HCT116 (cell line): ENCODE measurements at regions not wholly inside any gene's neighbourhood (a gene's known extent, or its start where the extent isn't known, plus 50 kb on each side); places are given as distances from the start of the nearest gene placed in this dataset.
"Not testable (repeated sequence)": the region's sequence is repeated elsewhere in the genome, so short reads cannot be mapped to it uniquely, and the experiment has no call there.

Experiments used
- ATAC-seq: fragments of 200-7000 bp; cut with Tn5 transposase; 2 replicates; pipeline ENCODE4 v1.9.1; 2020; ENCODE audit warnings: mild to moderate bottlenecking, moderate library complexity
- BruUV-seq: library from RNA; stranded (reverse); fragments of 400-500 nt; replicated peaks from 2 replicates; lab custom pipeline; 2021; lab: Mats Ljungman, UMichigan
- CTCF ChIA-PET: fragments of 300-600 bp; sonication (Branson Sonifier 250); formaldehyde crosslinking; loops from one replicate; lab custom pipeline; 2021; ENCODE audit warnings: antibody characterized with exemption; lab: Charles Lee
- POLR2A ChIA-PET: fragments of 300-600, 350-600 bp; sonication (Branson Sonifier 250); formaldehyde crosslinking; loops from one replicate; lab custom pipeline; 2021; ENCODE audit warnings: antibody characterized with exemption; lab: Charles Lee
- RAD21 ChIA-PET, 2 experiments: fragments of 300-600 bp; sonication (Branson Sonifier 250); formaldehyde crosslinking; loops; one replicate each; lab custom pipeline; 2023; ENCODE audit warnings: low total read pairs in 2 of 2; ENCODE audit not compliant: uncharacterized antibody in 2 of 2, unreplicated experiment in 2 of 2, low non-redundant PET in 1 of 2; lab: Charles Lee
- DNase-seq: peaks from one replicate; pipeline ENCODE4 v3.0.0-alpha.2; 2010; ENCODE audit warnings: low read depth, low spot score
- H2AFZ ChIP-seq: fragments of 200-600 bp; shearing (Covaris generic), sonication (generic); 2 replicates; pipeline ENCODE4 v1.6.1; 2017; ENCODE audit warnings: low read depth, mixed run types, mixed read lengths, antibody characterized with exemption, low read length; ENCODE audit not compliant: poor library complexity, severe bottlenecking
- H3K27ac ChIP-seq: 2 replicates; pipeline ENCODE4 v1.5.1; 2012; ENCODE audit warnings: low read depth, low read length
- H3K27me3 ChIP-seq: fragments of 200-600 bp; sonication (generic); 2 replicates; pipeline ENCODE4 v1.6.1; 2016; ENCODE audit warnings: mixed run types, low read length, mixed read lengths; ENCODE audit not compliant: insufficient read depth
- H3K36me3 ChIP-seq, 2 experiments: fragments of 200-500 bp in 1 of 2; fragments of 200-600 bp in 1 of 2; sonication (Bioruptor generic) in 1 of 2; sonication (generic) in 1 of 2; 2 replicates each; pipeline versions ENCODE4 v1.5.1 to v1.6.1; 2014 to 2016; ENCODE audit warnings: low read length in 2 of 2, inconsistent platforms in 1 of 2, mixed read lengths in 1 of 2, mixed run types in 1 of 2; ENCODE audit not compliant: insufficient read depth in 2 of 2, control insufficient read depth in 1 of 2
- H3K4me1 ChIP-seq, 2 experiments: fragments of 200-600 bp in 1 of 2; sonication (generic) in 1 of 2; 2 replicates each; pipeline versions ENCODE4 v1.5.1 to v1.6.1; 2012 to 2017; ENCODE audit warnings: low read length in 2 of 2, inconsistent platforms in 1 of 2, mild to moderate bottlenecking in 1 of 2, mixed read lengths in 1 of 2, mixed run types in 1 of 2, moderate library complexity in 1 of 2; ENCODE audit not compliant: insufficient read depth in 2 of 2, control insufficient read depth in 1 of 2
- H3K4me2 ChIP-seq: fragments of 200-600 bp; sonication (generic); 2 replicates; pipeline ENCODE4 v1.6.1; 2017; ENCODE audit warnings: mixed run types, low read length, mixed read lengths
- H3K4me3 ChIP-seq, 2 experiments: fragments of 200-600 bp in 1 of 2; sonication (generic) in 1 of 2; replicated peaks in 1 of 2; 2 replicates each; pipeline ENCODE4 v1.5.1; 2011 to 2016; ENCODE audit warnings: low read length in 2 of 2, control low read depth in 1 of 2, low read depth in 1 of 2, mild to moderate bottlenecking in 1 of 2, mixed read lengths in 1 of 2, mixed run types in 1 of 2
- H3K79me2 ChIP-seq: fragments of 200-600 bp; sonication (generic); 2 replicates; pipeline ENCODE4 v1.6.1; 2017; ENCODE audit warnings: mild to moderate bottlenecking, mixed run types, low read length, moderate library complexity, mixed read lengths; ENCODE audit not compliant: insufficient read depth
- H3K9ac ChIP-seq: fragments of 200-600 bp; sonication (generic); 2 replicates; pipeline ENCODE4 v1.6.1; 2016; ENCODE audit warnings: low read length, mixed read lengths
- H3K9me2 ChIP-seq: fragments of 200-600 bp; sonication (generic), shearing (Covaris generic); 2 replicates; pipeline ENCODE4 v1.6.1; 2017; ENCODE audit warnings: mixed run types, mild to moderate bottlenecking, moderate library complexity; ENCODE audit not compliant: insufficient read depth
- H3K9me3 ChIP-seq, 2 experiments: fragments of 200-500 bp in 1 of 2; fragments of 200-600 bp in 1 of 2; sonication (Bioruptor generic) in 1 of 2; sonication (generic) in 1 of 2; 2 replicates each; pipeline ENCODE4 v1.6.1; 2014 to 2017; ENCODE audit warnings: low read length in 2 of 2, mixed read lengths in 2 of 2, inconsistent platforms in 1 of 2, low read depth in 1 of 2, mild to moderate bottlenecking in 1 of 2, mixed run types in 1 of 2, moderate library complexity in 1 of 2; ENCODE audit not compliant: control insufficient read depth in 1 of 2, insufficient read depth in 1 of 2
- H4K20me1 ChIP-seq: fragments of 200-600 bp; sonication (generic), shearing (Covaris generic); 2 replicates; pipeline ENCODE4 v1.6.1; 2017; ENCODE audit warnings: mixed run types, mild to moderate bottlenecking, moderate library complexity; ENCODE audit not compliant: insufficient read depth
- CBX3 ChIP-seq: IDR thresholded peaks from 2 replicates; pipeline ENCODE4 v1.6.1; 2012; ENCODE audit warnings: low read depth
- CEBPB ChIP-seq: IDR thresholded peaks from 2 replicates; pipeline ENCODE4 v1.6.1; 2012; ENCODE audit warnings: low read depth
- EGR1 ChIP-seq: IDR thresholded peaks from 2 replicates; pipeline ENCODE4 v1.6.1; 2012; ENCODE audit warnings: low read depth
- EZH2phosphoT487 ChIP-seq: fragments of 200-600 bp; IDR thresholded peaks from 2 replicates; pipeline ENCODE4 v1.6.1; 2018; ENCODE audit warnings: antibody characterized with exemption, borderline replicate concordance
- FOSL1 ChIP-seq: IDR thresholded peaks from 2 replicates; pipeline ENCODE4 v1.6.1; 2012; ENCODE audit warnings: low read depth
- JUND ChIP-seq: IDR thresholded peaks from 2 replicates; pipeline ENCODE4 v1.6.1; 2012
- POLR2A ChIP-seq: IDR thresholded peaks from 2 replicates; pipeline ENCODE4 v1.7.0; 2011; ENCODE audit warnings: borderline replicate concordance; ENCODE audit not compliant: insufficient read depth, insufficient read length; ENCODE audit errors: extremely low read depth
- RAD21 ChIP-seq: IDR thresholded peaks from 2 replicates; pipeline ENCODE4 v1.6.1; 2012; ENCODE audit warnings: low read depth, mild to moderate bottlenecking
- SP1 ChIP-seq: IDR thresholded peaks from 2 replicates; pipeline ENCODE4 v1.6.1; 2012; ENCODE audit warnings: low read depth
- SRF ChIP-seq: IDR thresholded peaks from 2 replicates; pipeline ENCODE4 v1.6.1; 2012; ENCODE audit warnings: low read depth
- TCF7L2 ChIP-seq: IDR thresholded peaks from 2 replicates; pipeline ENCODE4 v1.7.0; 2011; ENCODE audit warnings: borderline replicate concordance, inconsistent platforms; ENCODE audit not compliant: insufficient read depth, insufficient read length; ENCODE audit errors: extremely low read depth
- YY1 ChIP-seq: IDR thresholded peaks from 2 replicates; pipeline ENCODE4 v1.6.1; 2011; ENCODE audit warnings: low read length, low read depth, moderate library complexity, mild to moderate bottlenecking; ENCODE audit not compliant: insufficient replicate concordance; ENCODE audit errors: extremely low read depth
- ZFX ChIP-seq: fragments of 450-650 bp; IDR thresholded peaks from 2 replicates; pipeline ENCODE4 v1.6.1; 2017
- intact Hi-C: fragments of 100-400 bp; cut with micrococcal nuclease; formaldehyde crosslinking; loops from 2 replicates; pipeline ENCODE4 v1.10.0; 2022
- TF ChIP-seq, protein P1 (sequence below): IDR thresholded peaks from 2 replicates; pipeline ENCODE4 v1.6.1; 2011; ENCODE audit warnings: mild to moderate bottlenecking, low read length, moderate library complexity; ENCODE audit not compliant: insufficient replicate concordance; ENCODE audit errors: extremely low read depth
- TF ChIP-seq, protein P2 (sequence below), 3 experiments: fragments of 200-600 bp in 1 of 3; sonication (generic) in 1 of 3; IDR thresholded peaks in 2 of 3; conservative IDR thresholded peaks in 1 of 3; 2 replicates each; pipeline ENCODE4 v1.5.1; 2012 to 2017; ENCODE audit warnings: low read depth in 2 of 3, low read length in 2 of 3, antibody characterized with exemption in 1 of 3, borderline replicate concordance in 1 of 3, control low read depth in 1 of 3, mild to moderate bottlenecking in 1 of 3, mixed read lengths in 1 of 3, mixed run types in 1 of 3, moderate library complexity in 1 of 3; ENCODE audit not compliant: insufficient read depth in 1 of 3
- TF ChIP-seq, protein P3 (sequence below): IDR thresholded peaks from 2 replicates; pipeline ENCODE4 v1.6.1; 2012
- TF ChIP-seq, protein P4 (sequence below): IDR thresholded peaks from 2 replicates; pipeline ENCODE4 v1.6.1; 2012

DNA sequence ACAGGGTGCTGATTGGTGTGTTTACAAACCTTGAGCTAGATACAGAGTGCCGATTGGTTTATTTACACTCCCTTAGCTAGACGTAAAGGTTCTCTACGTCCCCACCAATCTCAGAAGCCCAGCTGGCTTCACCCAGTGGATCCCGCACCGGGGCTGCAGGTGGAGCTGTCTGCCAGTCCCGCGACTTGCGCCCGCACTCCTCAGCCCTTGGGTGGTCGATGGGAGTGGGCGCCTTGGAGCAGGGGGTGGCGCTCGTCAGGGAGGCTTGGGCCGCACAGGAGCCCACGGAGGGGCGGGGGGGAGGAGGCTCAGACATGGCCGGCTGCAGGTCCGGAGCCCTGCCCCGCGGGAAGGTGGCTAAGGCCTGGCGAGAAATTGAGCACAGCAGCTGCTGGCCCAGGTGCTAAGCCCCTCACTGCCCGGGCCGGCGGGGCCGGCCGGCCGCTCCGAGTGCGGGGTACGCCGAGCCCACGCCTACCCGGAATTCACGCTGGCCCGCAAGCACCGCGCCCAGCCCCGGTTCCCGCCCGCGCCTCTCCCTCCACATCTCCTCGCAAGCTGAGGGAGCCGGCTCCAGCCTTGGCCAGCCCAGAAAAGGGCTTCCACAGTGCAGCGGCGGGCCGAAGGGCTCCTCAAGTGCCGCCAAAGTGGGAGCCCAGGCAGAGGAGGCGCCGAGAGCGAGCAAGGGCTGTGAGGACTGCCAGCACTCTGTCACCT lies 61.5 kb upstream of the TLR4 start:
- H3K4me2 ChIP-seq, H2AFZ ChIP-seq, H3K9me3 ChIP-seq, H3K36me3 ChIP-seq, H3K4me1 ChIP-seq, ATAC-seq, H3K9me2 ChIP-seq, H3K4me3 ChIP-seq, POLR2A ChIA-PET, DNase-seq, CTCF ChIA-PET, H3K27me3 ChIP-seq, H4K20me1 ChIP-seq, H3K27ac ChIP-seq, H3K79me2 ChIP-seq, RAD21 ChIA-PET, H3K9ac ChIP-seq, BruUV-seq: not testable (repeated sequence)
- intact Hi-C loops: loop anchor here (10.0 kb wide), 1 partner anchor 1722 kb away; the partner anchor contains the start of gene BRINP1

DNA sequence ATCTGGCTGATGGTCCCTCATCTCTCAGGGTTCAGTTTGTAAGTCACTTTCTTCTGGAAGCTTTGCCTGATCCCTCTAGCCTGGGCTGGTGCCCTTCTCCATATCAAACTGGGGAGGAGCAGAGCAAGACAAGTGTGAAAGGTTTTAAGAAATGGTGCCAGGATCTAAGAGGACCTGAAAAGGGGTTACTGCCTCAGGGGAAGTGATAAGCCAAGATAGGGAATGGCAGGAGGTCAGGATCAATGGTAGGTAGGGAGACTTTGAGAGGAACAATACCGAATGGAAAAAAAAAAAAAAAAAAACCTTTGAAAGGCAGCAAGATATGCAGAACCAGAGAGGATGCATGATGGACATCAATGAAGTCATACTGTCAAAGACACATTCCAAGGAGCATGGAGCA lies 67.5 kb upstream of the TLR4 start:
- no peak for DNase-seq
- H3K4me3 ChIP-seq: no peak overlapping the region
- CTCF ChIA-PET: no interaction called here
- TF ChIP-seq CEBPB (no peak), YY1 (no peak), EZH2phosphoT487 (no peak), EGR1 (no peak), FOSL1 (no peak), ZFX (no peak), SRF (no peak), TCF7L2 (no peak), CBX3 (no peak), RAD21 (no peak), POLR2A (no peak), JUND (no peak), SP1 (no peak)
- TF ChIP-seq, protein P1, sequence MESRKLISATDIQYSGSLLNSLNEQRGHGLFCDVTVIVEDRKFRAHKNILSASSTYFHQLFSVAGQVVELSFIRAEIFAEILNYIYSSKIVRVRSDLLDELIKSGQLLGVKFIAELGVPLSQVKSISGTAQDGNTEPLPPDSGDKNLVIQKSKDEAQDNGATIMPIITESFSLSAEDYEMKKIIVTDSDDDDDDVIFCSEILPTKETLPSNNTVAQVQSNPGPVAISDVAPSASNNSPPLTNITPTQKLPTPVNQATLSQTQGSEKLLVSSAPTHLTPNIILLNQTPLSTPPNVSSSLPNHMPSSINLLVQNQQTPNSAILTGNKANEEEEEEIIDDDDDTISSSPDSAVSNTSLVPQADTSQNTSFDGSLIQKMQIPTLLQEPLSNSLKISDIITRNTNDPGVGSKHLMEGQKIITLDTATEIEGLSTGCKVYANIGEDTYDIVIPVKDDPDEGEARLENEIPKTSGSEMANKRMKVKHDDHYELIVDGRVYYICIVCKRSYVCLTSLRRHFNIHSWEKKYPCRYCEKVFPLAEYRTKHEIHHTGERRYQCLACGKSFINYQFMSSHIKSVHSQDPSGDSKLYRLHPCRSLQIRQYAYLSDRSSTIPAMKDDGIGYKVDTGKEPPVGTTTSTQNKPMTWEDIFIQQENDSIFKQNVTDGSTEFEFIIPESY: no peak
- TF ChIP-seq, protein P2, sequence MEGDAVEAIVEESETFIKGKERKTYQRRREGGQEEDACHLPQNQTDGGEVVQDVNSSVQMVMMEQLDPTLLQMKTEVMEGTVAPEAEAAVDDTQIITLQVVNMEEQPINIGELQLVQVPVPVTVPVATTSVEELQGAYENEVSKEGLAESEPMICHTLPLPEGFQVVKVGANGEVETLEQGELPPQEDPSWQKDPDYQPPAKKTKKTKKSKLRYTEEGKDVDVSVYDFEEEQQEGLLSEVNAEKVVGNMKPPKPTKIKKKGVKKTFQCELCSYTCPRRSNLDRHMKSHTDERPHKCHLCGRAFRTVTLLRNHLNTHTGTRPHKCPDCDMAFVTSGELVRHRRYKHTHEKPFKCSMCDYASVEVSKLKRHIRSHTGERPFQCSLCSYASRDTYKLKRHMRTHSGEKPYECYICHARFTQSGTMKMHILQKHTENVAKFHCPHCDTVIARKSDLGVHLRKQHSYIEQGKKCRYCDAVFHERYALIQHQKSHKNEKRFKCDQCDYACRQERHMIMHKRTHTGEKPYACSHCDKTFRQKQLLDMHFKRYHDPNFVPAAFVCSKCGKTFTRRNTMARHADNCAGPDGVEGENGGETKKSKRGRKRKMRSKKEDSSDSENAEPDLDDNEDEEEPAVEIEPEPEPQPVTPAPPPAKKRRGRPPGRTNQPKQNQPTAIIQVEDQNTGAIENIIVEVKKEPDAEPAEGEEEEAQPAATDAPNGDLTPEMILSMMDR (IDR thresholded peaks at IDR 0.05 in 2 of 3, conservative IDR thresholded peaks at IDR 0.05 in 1 of 3; ENCODE audit: borderline replicate concordance in 1 of 3, insufficient read depth in 1 of 3, low read depth in 2 of 3, low read length in 2 of 3): no peak
- TF ChIP-seq, protein P3, sequence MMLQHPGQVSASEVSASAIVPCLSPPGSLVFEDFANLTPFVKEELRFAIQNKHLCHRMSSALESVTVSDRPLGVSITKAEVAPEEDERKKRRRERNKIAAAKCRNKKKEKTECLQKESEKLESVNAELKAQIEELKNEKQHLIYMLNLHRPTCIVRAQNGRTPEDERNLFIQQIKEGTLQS: no peak
- TF ChIP-seq, protein P4, sequence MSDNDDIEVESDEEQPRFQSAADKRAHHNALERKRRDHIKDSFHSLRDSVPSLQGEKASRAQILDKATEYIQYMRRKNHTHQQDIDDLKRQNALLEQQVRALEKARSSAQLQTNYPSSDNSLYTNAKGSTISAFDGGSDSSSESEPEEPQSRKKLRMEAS: no peak
- ATAC-seq: no peak
- BruUV-seq: no TSS peak
- no peak overlapping the region for H3K27ac ChIP-seq
- peaks cover 0 to 13% of the 10 kb centered on the region in 2 experiments; a peak in 1 of 4 replicates for H3K9me3 ChIP-seq
- H3K9me2 ChIP-seq: no peaks in the 10 kb centered on the region
- H3K4me2 ChIP-seq: no peak overlapping the region
- no peak overlapping the region for H2AFZ ChIP-seq
- POLR2A ChIA-PET: no interaction called here
- H3K27me3 ChIP-seq: no peaks in the 10 kb centered on the region
- no peaks in the 10 kb centered on the region for H4K20me1 ChIP-seq
- H3K79me2 ChIP-seq: no peaks in the 10 kb centered on the region
- H3K9ac ChIP-seq: no peak overlapping the region
- intact Hi-C loops: no loop called here
- RAD21 ChIA-PET: no interaction called here
- H3K4me1 ChIP-seq: no peaks in the 10 kb centered on the region
- no peaks in the 10 kb centered on the region for H3K36me3 ChIP-seq
